DMS79 (cell line): ENCODE measurements at regions not wholly inside any gene's neighbourhood (a gene's known extent, or its start where the extent isn't known, plus 50 kb on each side); places are given as distances from the start of the nearest gene placed in this dataset.

ENCODE experiments used
- DNase-seq: peaks from one replicate; lab custom pipeline; 2025; lab: John Stamatoyannopoulos, UW

- no peak for DNase-seq
Measured at GRCh38 chr4:54545663-54546424, 111.9 kb upstream of the KIT start.

- no peak for DNase-seq
Measured at GRCh38 chr4:54547299-54548097, 110.3 kb upstream of the KIT start.

GRCh38 chr4:54548098-54548620, 109.6 kb upstream of the KIT start:
- no peak for DNase-seq

GRCh38 chr4:54548831-54549460, 108.8 kb upstream of the KIT start:
- no peak for DNase-seq

- DNase-seq = no peak
Measured at GRCh38 chr4:54550395-54551171, 107.2 kb upstream of the KIT start.

- DNase-seq = no peak
Measured at GRCh38 chr4:54553001-54553400, 104.8 kb upstream of the KIT start.

GRCh38 chr4:54554339-54554990, 103.3 kb upstream of the KIT start:
- no peak for DNase-seq

GRCh38 chr4:54556051-54556450, 101.7 kb upstream of the KIT start:
- no peak for DNase-seq

GRCh38 chr4:54556587-54556986, 101.2 kb upstream of the KIT start:
- DNase-seq = no peak

- DNase-seq = no peak
Measured at GRCh38 chr4:54558889-54559677, 98.7 kb upstream of the KIT start.

GRCh38 chr4:54560513-54560912, 97.2 kb upstream of the KIT start:
- no peak for DNase-seq

GRCh38 chr4:54561940-54562339, 95.8 kb upstream of the KIT start:
- no peak for DNase-seq

- peak; percentile 77 for DNase-seq
Measured at GRCh38 chr4:54566608-54567007, 91.1 kb upstream of the KIT start.

GRCh38 chr4:54567327-54567726, 90.4 kb upstream of the KIT start:
- no peak for DNase-seq

- no peak for DNase-seq
Measured at GRCh38 chr4:54568184-54568583, 89.6 kb upstream of the KIT start.

- DNase-seq = no peak
Measured at GRCh38 chr4:54570822-54571221, 86.9 kb upstream of the KIT start.

GRCh38 chr4:54571293-54572151, 86.2 kb upstream of the KIT start:
- DNase-seq = no peak

GRCh38 chr4:54572152-54572542, 85.6 kb upstream of the KIT start:
- DNase-seq = no peak

GRCh38 chr4:54574500-54574899, 83.3 kb upstream of the KIT start:
- no peak for DNase-seq

GRCh38 chr4:54575919-54576318, 81.8 kb upstream of the KIT start:
- no peak for DNase-seq
